Upper lobe of left lung (tissue), 4 donors: ENCODE measurements at regions not wholly inside any gene's neighbourhood (a gene's known extent, or its start where the extent isn't known, plus 50 kb on each side); places are given as distances from the start of the nearest gene placed in this dataset.

Experiments used
- POLR2A ChIP-seq, 4 donors: fragments of 450-650 bp; IDR thresholded peaks; one replicate each; pipeline ENCODE4 v1.5.1; 2016 to 2017; ENCODE audit warnings: antibody characterized with exemption in 4 of 4, mild to moderate bottlenecking in 2 of 4
- POLR2AphosphoS5 ChIP-seq, 2 donors: sonication (generic); formaldehyde crosslinking; IDR thresholded peaks; one replicate each; pipeline ENCODE4 v1.5.1; 2017; ENCODE audit warnings: antibody characterized with exemption in 2 of 2
- TF ChIP-seq, protein P1 (sequence below), 6 experiments: fragments of 450-650 bp in 4 of 6; fragments of 200-600 bp in 2 of 6; sonication (generic) in 2 of 6; IDR thresholded peaks; one replicate each; pipeline ENCODE4 v1.5.1; 2016 to 2019; ENCODE audit warnings: antibody characterized with exemption in 6 of 6

GRCh38 chr16:86714166-86714565 lies 135.8 kb downstream of the FOXL1 start:
- TF ChIP-seq, protein P1, sequence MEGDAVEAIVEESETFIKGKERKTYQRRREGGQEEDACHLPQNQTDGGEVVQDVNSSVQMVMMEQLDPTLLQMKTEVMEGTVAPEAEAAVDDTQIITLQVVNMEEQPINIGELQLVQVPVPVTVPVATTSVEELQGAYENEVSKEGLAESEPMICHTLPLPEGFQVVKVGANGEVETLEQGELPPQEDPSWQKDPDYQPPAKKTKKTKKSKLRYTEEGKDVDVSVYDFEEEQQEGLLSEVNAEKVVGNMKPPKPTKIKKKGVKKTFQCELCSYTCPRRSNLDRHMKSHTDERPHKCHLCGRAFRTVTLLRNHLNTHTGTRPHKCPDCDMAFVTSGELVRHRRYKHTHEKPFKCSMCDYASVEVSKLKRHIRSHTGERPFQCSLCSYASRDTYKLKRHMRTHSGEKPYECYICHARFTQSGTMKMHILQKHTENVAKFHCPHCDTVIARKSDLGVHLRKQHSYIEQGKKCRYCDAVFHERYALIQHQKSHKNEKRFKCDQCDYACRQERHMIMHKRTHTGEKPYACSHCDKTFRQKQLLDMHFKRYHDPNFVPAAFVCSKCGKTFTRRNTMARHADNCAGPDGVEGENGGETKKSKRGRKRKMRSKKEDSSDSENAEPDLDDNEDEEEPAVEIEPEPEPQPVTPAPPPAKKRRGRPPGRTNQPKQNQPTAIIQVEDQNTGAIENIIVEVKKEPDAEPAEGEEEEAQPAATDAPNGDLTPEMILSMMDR (IDR thresholded peaks at IDR 0.05) = no peak
- TF ChIP-seq POLR2AphosphoS5 (IDR thresholded peaks at IDR 0.05) = no peak
- TF ChIP-seq POLR2A (IDR thresholded peaks at IDR 0.05) = no peak
